ENCODE measurements at regions not wholly inside any gene's neighbourhood (a gene's known extent, or its start where the extent isn't known, plus 50 kb on each side); places are given as distances from the start of the nearest gene placed in this dataset.

DNA sequence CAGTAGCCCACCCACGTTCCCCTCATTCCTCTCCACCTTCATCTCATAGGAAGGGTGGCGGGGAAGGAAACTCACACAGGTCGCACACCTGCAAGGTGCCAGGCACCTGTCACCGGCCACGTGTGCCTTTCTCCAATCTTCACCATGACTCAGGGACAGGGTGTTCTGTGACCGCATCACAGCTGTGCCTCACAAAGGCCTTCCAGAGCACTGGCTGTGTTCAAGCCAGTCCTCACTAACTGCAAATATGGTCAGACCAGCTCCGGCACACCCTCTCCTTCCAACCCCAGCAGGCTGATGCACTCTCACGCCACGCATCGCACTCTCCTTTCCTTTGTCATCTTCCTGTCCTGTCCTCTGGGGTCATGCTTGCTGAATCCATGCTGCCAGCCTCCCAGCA is 415.9 kb downstream of the IRS2 start:
- Histone ChIP-seq H3K27ac (ENCODE audit: low read depth, low read length) (no peak overlapping the region), H3K27me3 (ENCODE audit: control insufficient read depth, insufficient read depth, low read length) (no peaks in the 10 kb centered on the region), H3K4me3 (ENCODE audit: low read depth, low read length) (no peak overlapping the region), H3K9me3 (ENCODE audit: control insufficient read depth, insufficient read depth, low read length) (no peaks in the 10 kb centered on the region), H3K9ac (ENCODE audit: low read depth, low read length) (no peak overlapping the region), H3K36me3 (ENCODE audit: control insufficient read depth, insufficient read depth, low read length) (no peaks in the 10 kb centered on the region), H3K4me1 (ENCODE audit: control insufficient read depth, insufficient read depth, low read length) (no peaks in the 10 kb centered on the region)

DNA sequence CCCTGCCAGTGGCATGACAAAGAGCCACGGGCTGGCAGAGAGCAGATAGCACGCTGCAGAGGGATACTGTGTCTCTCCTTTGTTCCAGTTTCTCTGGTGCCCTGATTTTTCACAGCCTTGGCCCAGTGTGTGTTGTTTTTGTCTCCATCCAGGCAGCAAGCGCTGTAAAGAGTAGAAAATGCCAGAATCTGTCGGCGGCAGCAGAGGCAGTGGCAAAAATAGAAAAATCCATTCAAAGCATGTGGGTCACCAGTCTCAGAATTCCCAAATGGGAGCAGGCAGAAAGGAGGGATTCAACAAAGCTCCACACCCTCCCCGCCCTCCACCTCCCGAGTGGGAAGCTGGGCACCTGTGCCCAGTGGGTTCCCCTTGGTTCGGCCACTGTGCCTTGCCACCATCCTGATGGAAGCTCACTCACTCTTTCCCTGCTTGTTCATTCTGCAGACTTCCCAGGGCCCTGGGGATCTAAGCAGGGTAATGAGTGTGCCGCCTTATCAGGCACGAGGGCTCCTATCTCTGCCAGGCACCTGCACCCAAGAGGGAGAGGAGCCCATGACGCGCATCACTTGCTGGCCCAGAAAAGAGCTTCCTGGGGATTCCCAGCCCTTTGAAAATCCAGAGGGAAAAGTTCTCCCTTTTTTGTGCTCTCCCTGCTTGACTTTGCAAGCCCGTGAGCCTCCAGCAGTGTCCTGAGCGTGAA is 416.9 kb downstream of the IRS2 start:
- no peaks in the 10 kb centered on the region for H3K4me1 ChIP-seq (ENCODE audit: control insufficient read depth, insufficient read depth, low read length)
- no peaks in the 10 kb centered on the region for H3K9me3 ChIP-seq (ENCODE audit: control insufficient read depth, insufficient read depth, low read length)
- H3K9ac ChIP-seq (ENCODE audit: low read depth, low read length) = no peak overlapping the region
- no peak overlapping the region for H3K27ac ChIP-seq (ENCODE audit: low read depth, low read length)
- H3K36me3 ChIP-seq (ENCODE audit: control insufficient read depth, insufficient read depth, low read length) = no peaks in the 10 kb centered on the region
- H3K4me3 ChIP-seq (ENCODE audit: low read depth, low read length) = no peak overlapping the region
- H3K27me3 ChIP-seq (ENCODE audit: control insufficient read depth, insufficient read depth, low read length) = no peaks in the 10 kb centered on the region

DNA sequence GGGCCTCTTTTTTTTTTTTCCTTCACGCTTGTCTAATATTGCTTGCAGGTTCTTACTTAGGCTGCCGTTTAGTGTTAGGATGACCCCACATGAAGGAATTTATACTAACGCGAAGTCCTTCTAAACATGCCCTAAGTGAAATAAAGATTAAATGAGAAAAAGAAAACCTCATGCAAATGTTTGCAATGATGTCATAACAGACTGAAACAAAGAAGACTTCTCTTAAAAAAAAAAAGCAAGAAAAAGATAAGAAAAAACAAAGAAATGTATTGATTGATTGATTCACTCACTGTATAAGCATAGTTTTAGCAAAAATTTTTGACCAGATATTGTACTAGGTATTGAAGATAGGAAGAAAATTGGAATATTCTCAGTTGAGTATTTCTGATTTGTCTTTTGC is 418.2 kb downstream of the IRS2 start:
- Histone ChIP-seq H3K4me1 (ENCODE audit: control insufficient read depth, insufficient read depth, low read length) (no peaks in the 10 kb centered on the region), H3K27me3 (ENCODE audit: control insufficient read depth, insufficient read depth, low read length) (no peaks in the 10 kb centered on the region), H3K9me3 (ENCODE audit: control insufficient read depth, insufficient read depth, low read length) (no peaks in the 10 kb centered on the region), H3K27ac (ENCODE audit: low read depth, low read length) (no peak overlapping the region), H3K9ac (ENCODE audit: low read depth, low read length) (no peak overlapping the region), H3K4me3 (ENCODE audit: low read depth, low read length) (no peak overlapping the region), H3K36me3 (ENCODE audit: control insufficient read depth, insufficient read depth, low read length) (no peaks in the 10 kb centered on the region)

DNA sequence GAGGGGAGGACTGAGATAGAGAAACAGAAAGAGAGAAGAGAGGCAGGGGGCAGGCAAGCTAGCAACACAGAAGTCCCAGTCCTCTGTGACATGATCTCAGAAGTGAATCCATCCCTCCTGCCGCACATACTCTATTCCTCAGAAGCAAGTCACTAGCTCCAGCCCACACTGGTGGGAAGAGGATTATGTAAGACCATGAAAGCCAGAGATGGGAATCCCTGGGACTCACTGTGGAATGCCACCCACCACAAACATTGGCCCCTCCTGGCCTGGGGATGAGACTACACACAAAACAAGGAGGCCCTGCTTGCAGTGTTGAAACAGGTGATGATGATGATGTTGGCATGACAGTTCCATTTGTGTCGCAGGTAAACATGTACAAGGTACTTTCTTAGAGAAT is 419.9 kb downstream of the IRS2 start:
- no peaks in the 10 kb centered on the region for H3K27me3 ChIP-seq (ENCODE audit: control insufficient read depth, insufficient read depth, low read length)
- H3K9me3 ChIP-seq (ENCODE audit: control insufficient read depth, insufficient read depth, low read length) = no peaks in the 10 kb centered on the region
- no peak overlapping the region for H3K4me3 ChIP-seq (ENCODE audit: low read depth, low read length)
- no peaks in the 10 kb centered on the region for H3K36me3 ChIP-seq (ENCODE audit: control insufficient read depth, insufficient read depth, low read length)
- no peak overlapping the region for H3K27ac ChIP-seq (ENCODE audit: low read depth, low read length)
- H3K9ac ChIP-seq (ENCODE audit: low read depth, low read length) = no peak overlapping the region
- H3K4me1 ChIP-seq (ENCODE audit: control insufficient read depth, insufficient read depth, low read length) = no peaks in the 10 kb centered on the region

DNA sequence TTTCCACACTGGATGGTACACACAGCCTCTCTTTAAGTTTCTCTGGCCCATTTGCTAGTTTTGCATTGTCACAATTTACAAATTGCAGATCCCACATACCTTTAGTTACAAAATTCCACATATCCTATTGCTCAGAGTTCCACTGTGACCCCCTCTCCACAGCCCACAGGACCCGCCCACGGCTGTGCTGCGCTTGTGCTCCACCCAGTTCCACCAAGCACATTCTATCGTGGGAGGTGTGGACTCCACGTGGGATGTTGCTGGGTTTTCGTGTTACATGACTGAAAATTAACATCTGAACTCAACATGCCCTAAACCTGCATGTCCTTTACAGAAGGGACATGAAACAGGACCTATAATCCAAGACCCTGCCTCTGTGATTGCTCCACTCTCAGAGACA is 423.0 kb downstream of the IRS2 start:
- no peak overlapping the region for H3K4me3 ChIP-seq (ENCODE audit: low read depth, low read length)
- H3K9me3 ChIP-seq (ENCODE audit: control insufficient read depth, insufficient read depth, low read length) = no peaks in the 10 kb centered on the region
- no peak overlapping the region for H3K9ac ChIP-seq (ENCODE audit: low read depth, low read length)
- H3K27ac ChIP-seq (ENCODE audit: low read depth, low read length) = no peak overlapping the region
- no peaks in the 10 kb centered on the region for H3K36me3 ChIP-seq (ENCODE audit: control insufficient read depth, insufficient read depth, low read length)
- H3K4me1 ChIP-seq (ENCODE audit: control insufficient read depth, insufficient read depth, low read length) = no peaks in the 10 kb centered on the region
- no peaks in the 10 kb centered on the region for H3K27me3 ChIP-seq (ENCODE audit: control insufficient read depth, insufficient read depth, low read length)

DNA sequence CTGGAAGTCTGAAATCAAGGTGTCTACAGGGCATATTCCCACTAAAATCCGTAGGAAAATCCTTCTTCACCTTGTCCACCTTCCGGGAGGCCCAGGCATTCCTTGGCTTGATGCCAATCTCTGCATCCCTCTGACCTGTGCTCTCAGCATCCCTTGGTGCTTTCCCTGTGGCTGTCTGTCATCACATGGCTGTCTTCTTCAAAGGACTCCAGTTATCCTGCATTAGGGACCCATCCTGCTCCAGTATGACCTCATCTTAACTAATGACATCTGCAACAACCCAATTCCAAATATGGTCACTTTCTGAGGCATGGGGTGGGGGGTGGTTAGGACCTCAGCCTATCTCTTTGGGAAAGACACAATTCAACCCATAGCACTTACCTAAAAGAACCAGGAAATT is 423.8 kb downstream of the IRS2 start:
- Histone ChIP-seq H3K27ac (ENCODE audit: low read depth, low read length) (no peak overlapping the region), H3K4me3 (ENCODE audit: low read depth, low read length) (no peak overlapping the region), H3K4me1 (ENCODE audit: control insufficient read depth, insufficient read depth, low read length) (peaks cover 5% of the 10 kb centered on the region), H3K36me3 (ENCODE audit: control insufficient read depth, insufficient read depth, low read length) (no peaks in the 10 kb centered on the region), H3K9ac (ENCODE audit: low read depth, low read length) (no peak overlapping the region), H3K9me3 (ENCODE audit: control insufficient read depth, insufficient read depth, low read length) (no peaks in the 10 kb centered on the region), H3K27me3 (ENCODE audit: control insufficient read depth, insufficient read depth, low read length) (no peaks in the 10 kb centered on the region)

DNA sequence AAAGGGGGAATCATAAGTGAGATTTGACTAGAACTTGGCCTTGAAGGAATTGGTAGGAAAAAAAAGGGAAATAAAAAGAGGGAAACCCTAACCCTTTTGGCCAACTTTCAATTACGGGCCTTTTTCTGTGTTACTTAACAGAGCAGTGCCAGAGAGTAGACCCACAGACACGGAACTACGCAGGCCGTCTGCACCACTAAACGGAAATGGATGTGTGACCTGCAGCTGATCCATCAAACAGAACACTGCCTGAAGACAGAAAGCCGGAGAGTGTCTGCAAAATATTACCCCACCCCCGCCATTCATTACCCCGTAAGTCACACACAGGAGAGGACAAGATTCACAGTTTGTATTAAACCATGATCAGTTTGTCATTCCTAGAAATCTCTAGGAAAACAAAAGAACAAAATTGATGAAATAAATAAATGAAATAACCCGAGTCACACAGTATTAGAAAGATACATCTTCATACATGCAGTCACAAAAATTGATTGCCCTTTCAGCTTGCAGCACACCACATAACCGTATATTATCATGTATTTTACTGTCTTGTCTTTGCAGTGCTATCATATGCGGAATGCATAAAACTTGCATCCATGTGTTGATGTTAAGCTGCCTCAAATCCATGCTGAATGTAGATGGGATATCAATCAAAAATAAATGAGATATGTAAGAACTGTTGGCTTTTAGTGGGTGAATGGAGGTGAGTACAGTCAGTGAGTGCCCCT is 424.7 kb downstream of the IRS2 start:
- Histone ChIP-seq H3K9ac (ENCODE audit: low read depth, low read length) (no peak overlapping the region), H3K27ac (ENCODE audit: low read depth, low read length) (no peak overlapping the region), H3K9me3 (ENCODE audit: control insufficient read depth, insufficient read depth, low read length) (no peaks in the 10 kb centered on the region), H3K4me3 (ENCODE audit: low read depth, low read length) (no peak overlapping the region), H3K27me3 (ENCODE audit: control insufficient read depth, insufficient read depth, low read length) (no peaks in the 10 kb centered on the region), H3K36me3 (ENCODE audit: control insufficient read depth, insufficient read depth, low read length) (no peaks in the 10 kb centered on the region), H3K4me1 (ENCODE audit: control insufficient read depth, insufficient read depth, low read length) (peaks cover 12% of the 10 kb centered on the region)

DNA sequence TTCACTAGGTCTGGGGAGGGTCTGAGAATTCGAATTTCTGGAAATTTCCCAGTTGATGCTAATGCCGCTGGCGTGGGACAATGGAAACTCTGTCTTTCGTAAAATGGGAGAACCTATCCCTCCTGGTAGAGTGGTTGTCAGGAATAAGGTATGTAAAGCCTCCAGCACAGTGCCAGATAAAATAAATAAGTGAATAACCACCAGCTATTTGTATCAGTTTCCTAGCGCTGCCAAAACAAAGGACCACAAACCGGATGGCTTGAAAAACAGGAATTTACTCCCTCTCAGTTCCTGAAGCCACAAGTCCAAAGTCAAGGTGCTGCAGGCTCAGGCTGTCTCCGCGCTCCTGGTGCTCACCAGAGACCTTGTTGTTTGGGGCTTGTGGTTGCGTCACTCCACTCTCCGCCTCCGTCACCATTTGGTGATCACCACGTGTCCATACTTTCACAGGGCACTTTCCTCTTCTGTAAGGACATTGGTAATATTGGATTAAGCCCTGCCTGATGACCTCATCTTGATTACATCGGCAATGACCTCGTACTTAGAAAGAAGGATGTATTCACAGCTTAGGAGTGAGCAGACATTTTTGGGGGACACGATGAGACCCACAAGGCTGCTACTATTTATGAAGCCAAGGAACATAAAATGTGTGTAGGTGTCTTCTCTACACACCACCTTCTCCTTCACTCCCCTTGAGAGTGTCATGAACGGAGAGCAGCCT is 428.5 kb downstream of the IRS2 start:
- Histone ChIP-seq H3K27me3 (ENCODE audit: control insufficient read depth, insufficient read depth, low read length) (no peaks in the 10 kb centered on the region), H3K4me3 (ENCODE audit: low read depth, low read length) (no peak overlapping the region), H3K9ac (ENCODE audit: low read depth, low read length) (no peak overlapping the region), H3K9me3 (ENCODE audit: control insufficient read depth, insufficient read depth, low read length) (no peaks in the 10 kb centered on the region), H3K36me3 (ENCODE audit: control insufficient read depth, insufficient read depth, low read length) (no peaks in the 10 kb centered on the region), H3K27ac (ENCODE audit: low read depth, low read length) (peak overlapping the region; percentile 4), H3K4me1 (ENCODE audit: control insufficient read depth, insufficient read depth, low read length) (peaks cover 12% of the 10 kb centered on the region)

DNA sequence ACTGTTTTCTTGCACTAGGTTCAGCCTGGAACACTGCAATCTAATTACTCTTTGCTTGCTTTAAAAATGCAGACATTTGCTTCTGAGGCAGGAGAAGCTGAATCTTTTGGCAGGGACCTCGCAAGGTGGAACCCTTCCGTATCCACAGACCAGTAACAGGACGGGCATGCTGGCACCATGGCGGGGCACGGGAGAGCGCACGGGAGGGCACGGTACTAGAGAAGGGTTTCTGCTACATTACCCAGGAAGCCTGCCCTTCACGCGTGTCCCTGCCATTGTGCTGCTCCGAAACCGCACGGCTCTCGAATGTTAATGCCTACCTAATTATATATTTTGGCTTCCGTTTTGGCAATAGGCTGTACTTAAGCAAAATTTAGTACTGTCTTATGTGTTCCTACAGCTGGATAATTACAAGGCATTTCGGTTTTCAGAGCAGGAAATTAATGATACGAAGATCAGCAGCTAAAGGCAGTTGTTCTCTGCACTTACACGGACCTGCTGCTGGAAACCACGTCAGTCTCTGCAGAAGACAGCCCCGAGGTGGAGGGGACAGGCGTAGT is 430.4 kb downstream of the IRS2 start:
- Histone ChIP-seq H3K27ac (ENCODE audit: low read depth, low read length) (no peak overlapping the region), H3K27me3 (ENCODE audit: control insufficient read depth, insufficient read depth, low read length) (no peaks in the 10 kb centered on the region), H3K4me1 (ENCODE audit: control insufficient read depth, insufficient read depth, low read length) (peaks cover 12% of the 10 kb centered on the region), H3K4me3 (ENCODE audit: low read depth, low read length) (no peak overlapping the region), H3K36me3 (ENCODE audit: control insufficient read depth, insufficient read depth, low read length) (no peaks in the 10 kb centered on the region), H3K9me3 (ENCODE audit: control insufficient read depth, insufficient read depth, low read length) (no peaks in the 10 kb centered on the region), H3K9ac (ENCODE audit: low read depth, low read length) (no peak overlapping the region)

DNA sequence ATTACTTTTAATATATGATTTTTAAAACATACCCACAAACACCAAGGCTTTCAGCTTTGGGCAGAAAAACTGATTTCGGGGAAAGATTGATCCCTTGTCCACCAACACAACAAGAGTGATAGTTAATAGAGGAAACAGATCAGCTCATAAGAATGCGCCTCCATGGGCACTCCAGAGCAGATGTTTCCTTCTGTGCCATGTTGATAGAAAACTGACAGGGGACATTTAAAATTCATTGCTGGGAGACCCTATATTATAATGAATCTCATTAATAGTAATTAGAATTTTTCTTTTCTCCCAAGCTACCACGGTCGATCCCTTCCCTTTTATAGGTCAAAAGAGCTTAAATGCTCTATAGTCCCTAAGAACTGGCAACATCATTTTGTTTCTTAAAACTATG is 431.2 kb downstream of the IRS2 start:
- no peaks in the 10 kb centered on the region for H3K36me3 ChIP-seq (ENCODE audit: control insufficient read depth, insufficient read depth, low read length)
- H3K27me3 ChIP-seq (ENCODE audit: control insufficient read depth, insufficient read depth, low read length) = no peaks in the 10 kb centered on the region
- peaks cover 12% of the 10 kb centered on the region for H3K4me1 ChIP-seq (ENCODE audit: control insufficient read depth, insufficient read depth, low read length)
- no peak overlapping the region for H3K4me3 ChIP-seq (ENCODE audit: low read depth, low read length)
- H3K27ac ChIP-seq (ENCODE audit: low read depth, low read length) = no peak overlapping the region
- H3K9ac ChIP-seq (ENCODE audit: low read depth, low read length) = no peak overlapping the region
- no peaks in the 10 kb centered on the region for H3K9me3 ChIP-seq (ENCODE audit: control insufficient read depth, insufficient read depth, low read length)

DNA sequence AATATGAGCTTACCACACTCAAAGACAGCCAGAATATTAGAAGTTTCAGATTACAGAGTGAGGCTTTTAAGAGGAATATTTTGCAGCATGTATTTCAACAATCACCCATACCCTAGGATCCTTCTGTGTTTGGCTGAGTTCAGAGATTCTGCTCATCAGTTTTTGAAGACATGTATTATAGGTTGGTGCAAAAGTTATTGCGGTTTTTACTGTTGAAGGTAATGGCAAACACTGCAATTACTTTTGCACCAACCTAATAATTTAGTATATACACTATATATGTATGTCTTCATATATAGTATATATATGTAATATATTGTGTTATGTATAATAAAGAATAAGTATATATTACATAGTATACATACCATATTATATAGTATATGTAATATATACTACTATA is 435.1 kb downstream of the IRS2 start:
- H3K4me1 ChIP-seq (ENCODE audit: control insufficient read depth, insufficient read depth, low read length) = no peaks in the 10 kb centered on the region
- H3K27ac ChIP-seq (ENCODE audit: low read depth, low read length) = no peak overlapping the region
- H3K9ac ChIP-seq (ENCODE audit: low read depth, low read length) = no peak overlapping the region
- H3K36me3 ChIP-seq (ENCODE audit: control insufficient read depth, insufficient read depth, low read length) = no peaks in the 10 kb centered on the region
- no peaks in the 10 kb centered on the region for H3K9me3 ChIP-seq (ENCODE audit: control insufficient read depth, insufficient read depth, low read length)
- H3K4me3 ChIP-seq (ENCODE audit: low read depth, low read length) = no peak overlapping the region
- H3K27me3 ChIP-seq (ENCODE audit: control insufficient read depth, insufficient read depth, low read length) = no peaks in the 10 kb centered on the region

Measured in HUES48 (cell line).